ENCODE measurements at regions not wholly inside any gene's neighbourhood (a gene's known extent, or its start where the extent isn't known, plus 50 kb on each side); places are given as distances from the start of the nearest gene placed in this dataset.

DNA sequence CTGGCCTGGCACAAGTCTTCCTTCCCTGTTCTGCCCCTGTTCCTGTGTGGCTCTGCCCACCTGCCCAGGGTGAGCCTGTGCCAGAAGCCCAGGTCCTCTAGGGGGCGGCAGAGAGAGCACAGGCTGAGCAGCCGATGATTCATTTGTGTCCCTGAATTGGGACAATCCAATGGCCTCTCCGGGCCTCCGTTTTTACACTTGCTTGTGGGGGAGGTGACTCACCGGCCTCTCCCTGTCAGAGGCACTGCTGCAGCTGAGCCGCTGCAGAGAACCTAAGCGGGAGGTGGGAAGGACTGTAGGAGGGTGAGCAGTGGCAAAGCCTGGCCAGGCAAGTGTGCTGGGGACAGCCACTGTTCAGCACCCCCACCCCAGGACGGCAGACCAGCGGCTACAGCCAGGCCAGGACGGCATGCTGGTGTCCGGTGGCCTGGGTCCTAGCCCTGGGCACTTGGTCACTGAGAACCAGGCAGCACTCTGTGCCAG lies 65.2 kb upstream of the LMO1 start:
- no peak overlapping the region for H3K27ac ChIP-seq (ENCODE audit: insufficient read length, low read depth, low read length)
- Mint-ChIP-seq H3K9me3 (no peaks in the 10 kb centered on the region), H3K4me3 (peak overlapping the region; percentile 26 to 61; a peak in 4 of 5 replicates), H3K36me3 (ENCODE audit: insufficient read depth in 1 of 3, low read depth in 3 of 3) (no peaks in the 10 kb centered on the region), H3K27me3 (ENCODE audit: low read depth) (peaks cover 2% of the 10 kb centered on the region; the same call in 1 of the 2 replicates), H3K4me1 (peaks cover 37 to 55% of the 10 kb centered on the region in 2 experiments), H3K27ac (no peak overlapping the region; a peak in 1 of 7 replicates)
- no peak overlapping the region for H2BK12ac ChIP-seq (ENCODE audit: insufficient read length, low read depth, low read length)
- H3K23ac ChIP-seq (ENCODE audit: insufficient read length, low read depth, low read length) = no peak overlapping the region
- H2BK5ac ChIP-seq (ENCODE audit: insufficient read length, low read length) = no peak overlapping the region
- H3K9ac ChIP-seq (ENCODE audit: extremely low read depth, insufficient read length, low read length) = no peak overlapping the region
- no peaks in the 10 kb centered on the region for H3K23me2 ChIP-seq (ENCODE audit: insufficient read length, low read depth, low read length, poor library complexity, severe bottlenecking)
- no peak overlapping the region for H4K91ac ChIP-seq (ENCODE audit: insufficient read length, low read depth, low read length)
- no peak overlapping the region for H3K4ac ChIP-seq (ENCODE audit: low read depth, low read length)
- no peaks in the 10 kb centered on the region for H3K79me1 ChIP-seq (ENCODE audit: insufficient read depth, low read depth, low read length, poor library complexity, severe bottlenecking)
- H3K27me3 ChIP-seq (ENCODE audit: insufficient read depth, low read length) = no peaks in the 10 kb centered on the region
- no peak overlapping the region for H2AFZ ChIP-seq (ENCODE audit: low read length)
- no peak overlapping the region for H3T11ph ChIP-seq (ENCODE audit: low read length)
- H3K56ac ChIP-seq (ENCODE audit: insufficient read length, low read depth, low read length) = no peak overlapping the region
- no peak overlapping the region; the same call in 1 of the 2 replicates for H3K14ac ChIP-seq (ENCODE audit: insufficient read depth, low read length)
- H3K4me2 ChIP-seq (ENCODE audit: insufficient read depth, insufficient read length, low read length) = no peak overlapping the region
- H4K5ac ChIP-seq (ENCODE audit: insufficient read length, low read depth, low read length) = no peak overlapping the region
- no peak overlapping the region for H4K8ac ChIP-seq (replicated peaks; ENCODE audit: insufficient read length, low read depth, low read length)
- peak; percentile 94 for DNase-seq
- no peak overlapping the region for H2AK5ac ChIP-seq (ENCODE audit: insufficient read length, low read length)
- no peak overlapping the region for H2BK120ac ChIP-seq (ENCODE audit: low read depth, low read length, poor library complexity, severe bottlenecking)
- TF ChIP-seq, protein P1, sequence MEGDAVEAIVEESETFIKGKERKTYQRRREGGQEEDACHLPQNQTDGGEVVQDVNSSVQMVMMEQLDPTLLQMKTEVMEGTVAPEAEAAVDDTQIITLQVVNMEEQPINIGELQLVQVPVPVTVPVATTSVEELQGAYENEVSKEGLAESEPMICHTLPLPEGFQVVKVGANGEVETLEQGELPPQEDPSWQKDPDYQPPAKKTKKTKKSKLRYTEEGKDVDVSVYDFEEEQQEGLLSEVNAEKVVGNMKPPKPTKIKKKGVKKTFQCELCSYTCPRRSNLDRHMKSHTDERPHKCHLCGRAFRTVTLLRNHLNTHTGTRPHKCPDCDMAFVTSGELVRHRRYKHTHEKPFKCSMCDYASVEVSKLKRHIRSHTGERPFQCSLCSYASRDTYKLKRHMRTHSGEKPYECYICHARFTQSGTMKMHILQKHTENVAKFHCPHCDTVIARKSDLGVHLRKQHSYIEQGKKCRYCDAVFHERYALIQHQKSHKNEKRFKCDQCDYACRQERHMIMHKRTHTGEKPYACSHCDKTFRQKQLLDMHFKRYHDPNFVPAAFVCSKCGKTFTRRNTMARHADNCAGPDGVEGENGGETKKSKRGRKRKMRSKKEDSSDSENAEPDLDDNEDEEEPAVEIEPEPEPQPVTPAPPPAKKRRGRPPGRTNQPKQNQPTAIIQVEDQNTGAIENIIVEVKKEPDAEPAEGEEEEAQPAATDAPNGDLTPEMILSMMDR (conservative IDR thresholded peaks at IDR 0.05) = peak; percentile 92
- no peaks in the 10 kb centered on the region for H3K9me3 ChIP-seq (ENCODE audit: control insufficient read depth, low read depth, low read length)
- H3K18ac ChIP-seq (ENCODE audit: insufficient read length, low read depth, low read length) = no peak overlapping the region
- no CpG with 5 or more reads among the region's 11 CpGs for WGBS (ENCODE audit: extremely low coverage, insufficient read length, low lambda C conversion rate)
- no peak overlapping the region for H2BK20ac ChIP-seq (ENCODE audit: low read depth, low read length, poor library complexity, severe bottlenecking)
- no peak overlapping the region for H2BK15ac ChIP-seq (ENCODE audit: low read depth, low read length)
- no peaks in the 10 kb centered on the region for H4K20me1 ChIP-seq (ENCODE audit: control insufficient read depth, insufficient read depth, insufficient read length)
- H3K4me1 ChIP-seq (ENCODE audit: insufficient read depth, low read length) = no peaks in the 10 kb centered on the region; the same call in 1 of the 2 replicates
- H3K79me2 ChIP-seq (ENCODE audit: insufficient read depth, low read length) = no peaks in the 10 kb centered on the region

Data from H9 (cell line).